HCT116 (cell line): ENCODE measurements at regions not wholly inside any gene's neighbourhood (a gene's known extent, or its start where the extent isn't known, plus 50 kb on each side); places are given as distances from the start of the nearest gene placed in this dataset. TPM values are rescaled to one million over a fixed set of nuclear protein-coding genes. Genes with fewer than 3 reads are reported as not detected.

Source experiments
- microRNA counts: library from miRNA; unstranded; fragments of <30 nt; microRNA quantifications from one replicate; lab custom pipeline; 2015
- microRNA-seq: library from miRNA; unstranded; fragments of <30 nt; microRNA quantifications from one replicate; pipeline ENCODE4, GENCODE V29; 2016; ENCODE audit warnings: borderline number of aligned reads

MicroRNAs encoded in the stretch of these regions (microRNA counts, 767-probe panel; counts per million panel counts)
- not detected for microRNA hsa-miR-2114-5p (lab: Ali Mortazavi, UCI)

Small RNAs in the stretch of these regions (microRNA-seq; reads per million reads assigned to microRNA genes)
- 2.4 reads per million for gene MIR2114
